HG03565 (cell line): ENCODE measurements at regions not wholly inside any gene's neighbourhood (a gene's known extent, or its start where the extent isn't known, plus 50 kb on each side); places are given as distances from the start of the nearest gene placed in this dataset.
"Not testable (repeated sequence)": the region's sequence is repeated elsewhere in the genome, so short reads cannot be mapped to it uniquely, and the experiment has no call there.

Experiments
- ATAC-seq: cut with Tn5 transposase; IDR thresholded peaks from one replicate; pipeline ENCODE4 v1.9.1; 2021; ENCODE audit warnings: mild to moderate bottlenecking, moderate library complexity; ENCODE audit not compliant: unreplicated experiment

- ATAC-seq, result no peak
These were observed 99.8 kb downstream of the KPNA2 start for GRCh38 chr17:68135141-68135887.

- no peak for ATAC-seq
These were observed 105.5 kb downstream of the KPNA2 start for GRCh38 chr17:68141050-68141449.

- no peak for ATAC-seq
These were observed 105.2 kb upstream of the AMZ2 start for GRCh38 chr17:68142595-68142994.

- no peak for ATAC-seq
These were observed 104.4 kb upstream of the AMZ2 start for GRCh38 chr17:68143425-68143824.

- ATAC-seq, result no peak
These were observed 102.8 kb upstream of the AMZ2 start for GRCh38 chr17:68145088-68145487.

- ATAC-seq, result no peak
These were observed 98.9 kb upstream of the AMZ2 start for GRCh38 chr17:68148936-68149335.

GRCh38 chr17:68152161-68152571 lies 95.7 kb upstream of the AMZ2 start:
- ATAC-seq, result no peak

- ATAC-seq, result no peak
These were observed 92.2 kb upstream of the AMZ2 start for GRCh38 chr17:68155692-68156091.

- ATAC-seq, result no peak
These were observed 86.0 kb upstream of the AMZ2 start for GRCh38 chr17:68161644-68162428.

- not testable (repeated sequence) for ATAC-seq
These were observed 79.3 kb upstream of the AMZ2 start for GRCh38 chr17:68168273-68169164.

GRCh38 chr17:68169165-68169821 lies 78.5 kb upstream of the AMZ2 start:
- not testable (repeated sequence) for ATAC-seq

- ATAC-seq, result no peak
These were observed 78.0 kb upstream of the AMZ2 start for GRCh38 chr17:68169840-68170239.

GRCh38 chr17:68170246-68170645 lies 77.6 kb upstream of the AMZ2 start:
- ATAC-seq, result no peak

- peak; percentile 70 for ATAC-seq
These were observed 75.3 kb upstream of the AMZ2 start for GRCh38 chr17:68172461-68172954.

- no peak for ATAC-seq
These were observed 72.4 kb upstream of the AMZ2 start for GRCh38 chr17:68175416-68175815.

GRCh38 chr17:68175905-68176304 lies 71.9 kb upstream of the AMZ2 start:
- ATAC-seq, result no peak

GRCh38 chr17:68176718-68177117 lies 71.1 kb upstream of the AMZ2 start:
- ATAC-seq, result no peak

GRCh38 chr17:68178831-68179230 lies 69.0 kb upstream of the AMZ2 start:
- no peak for ATAC-seq

GRCh38 chr17:68179236-68179925 lies 68.5 kb upstream of the AMZ2 start:
- no peak for ATAC-seq

- no peak for ATAC-seq
These were observed 67.9 kb upstream of the AMZ2 start for GRCh38 chr17:68179926-68180285.
